ENCODE measurements at regions not wholly inside any gene's neighbourhood (a gene's known extent, or its start where the extent isn't known, plus 50 kb on each side); places are given as distances from the start of the nearest gene placed in this dataset.

DNA sequence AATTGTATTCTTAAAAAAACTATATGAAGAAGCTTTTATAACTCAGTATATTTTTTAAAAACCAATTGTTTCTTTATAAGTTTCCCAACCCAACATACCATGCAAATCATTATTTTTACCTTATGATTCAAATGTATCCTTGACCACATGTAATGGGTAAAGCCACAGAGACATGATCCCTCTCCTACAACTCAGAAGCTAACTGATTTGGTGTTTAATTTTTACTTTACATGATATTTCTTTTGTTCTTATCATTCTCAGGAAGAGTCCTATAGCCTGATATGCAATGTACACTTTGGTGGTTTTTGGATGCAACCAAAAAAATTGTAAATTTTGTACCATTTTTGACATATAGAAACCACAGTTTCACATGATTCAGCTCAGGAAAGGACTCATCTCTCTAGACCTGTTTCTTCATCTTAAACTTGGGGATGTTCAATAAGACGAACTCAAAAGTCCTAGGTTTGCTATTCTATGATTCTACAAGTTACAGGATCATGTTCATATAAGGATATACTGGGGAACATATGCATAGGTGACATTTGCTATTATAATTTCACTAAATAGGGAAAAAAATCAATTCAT is 85.2 kb upstream of the RBBP8 start:
- DNase-seq (ENCODE audit: extremely low spot score): no peak
- intact Hi-C loops (cut with DNase I): loop anchor here (5.0 kb wide), 1 partner anchor 84 kb away; the partner anchor contains the start of gene RBBP8
- Histone ChIP-seq H3K9me3 (no peaks in the 10 kb centered on the region), H3K27me3 (no peaks in the 10 kb centered on the region), H3K4me3 (no peak overlapping the region), H3K36me3 (no peaks in the 10 kb centered on the region), H3K27ac (replicated peaks in 1 of 4) (no peak overlapping the region), H3K4me1 (peaks cover 0 to 24% (median 0%) of the 10 kb centered on the region in 4 donors)
- no peak for TF ChIP-seq EP300 (IDR thresholded peaks at IDR 0.05)
- TF ChIP-seq, protein P1, sequence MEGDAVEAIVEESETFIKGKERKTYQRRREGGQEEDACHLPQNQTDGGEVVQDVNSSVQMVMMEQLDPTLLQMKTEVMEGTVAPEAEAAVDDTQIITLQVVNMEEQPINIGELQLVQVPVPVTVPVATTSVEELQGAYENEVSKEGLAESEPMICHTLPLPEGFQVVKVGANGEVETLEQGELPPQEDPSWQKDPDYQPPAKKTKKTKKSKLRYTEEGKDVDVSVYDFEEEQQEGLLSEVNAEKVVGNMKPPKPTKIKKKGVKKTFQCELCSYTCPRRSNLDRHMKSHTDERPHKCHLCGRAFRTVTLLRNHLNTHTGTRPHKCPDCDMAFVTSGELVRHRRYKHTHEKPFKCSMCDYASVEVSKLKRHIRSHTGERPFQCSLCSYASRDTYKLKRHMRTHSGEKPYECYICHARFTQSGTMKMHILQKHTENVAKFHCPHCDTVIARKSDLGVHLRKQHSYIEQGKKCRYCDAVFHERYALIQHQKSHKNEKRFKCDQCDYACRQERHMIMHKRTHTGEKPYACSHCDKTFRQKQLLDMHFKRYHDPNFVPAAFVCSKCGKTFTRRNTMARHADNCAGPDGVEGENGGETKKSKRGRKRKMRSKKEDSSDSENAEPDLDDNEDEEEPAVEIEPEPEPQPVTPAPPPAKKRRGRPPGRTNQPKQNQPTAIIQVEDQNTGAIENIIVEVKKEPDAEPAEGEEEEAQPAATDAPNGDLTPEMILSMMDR (IDR thresholded peaks at IDR 0.05): no peak
- TF ChIP-seq POLR2A (IDR thresholded peaks at IDR 0.05; ENCODE audit: low read depth): no peak
- no peak for TF ChIP-seq POLR2AphosphoS5 (IDR thresholded peaks at IDR 0.05)
- WGBS: 24% methylated on average over 1 of the region's 1 CpG

DNA sequence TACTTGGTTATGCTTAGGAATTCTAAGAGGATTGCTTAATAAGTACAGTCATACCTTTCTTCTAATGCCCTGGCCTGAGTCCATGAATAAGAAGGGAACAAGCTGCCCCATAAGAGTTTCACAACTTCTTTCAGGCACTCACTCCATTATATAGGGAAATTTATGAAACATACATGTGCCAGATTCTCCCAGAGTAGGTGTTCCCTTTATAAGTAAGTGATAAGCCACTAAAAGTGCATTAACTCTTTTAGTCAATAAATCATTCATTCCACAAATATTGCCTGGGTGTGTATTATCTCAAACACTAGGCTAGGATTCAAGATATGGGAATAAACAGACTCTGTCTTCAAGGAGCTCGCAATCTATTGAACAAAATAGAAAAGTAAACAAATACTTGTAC is 84.5 kb upstream of the RBBP8 start:
- H3K4me1 ChIP-seq: peaks cover 0 to 24% (median 0%) of the 10 kb centered on the region in 4 donors
- 89% methylated on average over 1 of the region's 1 CpG for WGBS
- intact Hi-C loops (cut with DNase I): loop anchor here (5.0 kb wide), 1 partner anchor 84 kb away; the partner anchor contains the start of gene RBBP8
- H3K27me3 ChIP-seq: no peaks in the 10 kb centered on the region
- H3K4me3 ChIP-seq: no peak overlapping the region
- H3K27ac ChIP-seq (replicated peaks in 1 of 4): no peak overlapping the region
- no peak for TF ChIP-seq POLR2A (IDR thresholded peaks at IDR 0.05; ENCODE audit: low read depth)
- no peak for TF ChIP-seq EP300 (IDR thresholded peaks at IDR 0.05)
- peak in 1 of 2 donors; percentile 54 for TF ChIP-seq POLR2AphosphoS5 (IDR thresholded peaks at IDR 0.05)
- TF ChIP-seq, protein P1 (IDR thresholded peaks at IDR 0.05): no peak
- no peak for DNase-seq (ENCODE audit: extremely low spot score)
- H3K36me3 ChIP-seq: no peaks in the 10 kb centered on the region
- no peaks in the 10 kb centered on the region for H3K9me3 ChIP-seq

DNA sequence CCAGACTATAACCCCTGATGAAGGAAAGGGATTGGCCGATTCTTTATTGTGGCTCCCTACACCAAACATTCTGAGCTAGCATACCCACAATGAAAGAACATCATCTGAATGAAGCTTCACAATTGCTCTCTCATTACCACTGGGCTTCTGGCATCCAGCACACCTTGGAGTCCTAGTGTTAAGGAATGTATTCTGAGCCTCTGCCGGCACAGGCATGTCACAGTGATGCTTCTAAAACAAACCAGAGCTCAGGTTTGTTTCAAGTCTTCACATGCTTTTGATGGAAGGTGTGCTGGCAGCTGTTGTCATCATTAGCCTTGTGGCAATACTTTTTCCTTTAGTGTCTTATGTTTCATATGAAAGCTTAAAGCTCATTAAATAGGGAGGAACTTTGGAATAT is 76.3 kb upstream of the RBBP8 start:
- intact Hi-C loops (cut with DNase I): no loop called here
- TF ChIP-seq EP300 (IDR thresholded peaks at IDR 0.05) (no peak), POLR2A (IDR thresholded peaks at IDR 0.05; ENCODE audit: low read depth) (no peak), POLR2AphosphoS5 (IDR thresholded peaks at IDR 0.05) (no peak)
- TF ChIP-seq, protein P1 (IDR thresholded peaks at IDR 0.05): no peak
- no peaks in the 10 kb centered on the region for H3K27me3 ChIP-seq

DNA sequence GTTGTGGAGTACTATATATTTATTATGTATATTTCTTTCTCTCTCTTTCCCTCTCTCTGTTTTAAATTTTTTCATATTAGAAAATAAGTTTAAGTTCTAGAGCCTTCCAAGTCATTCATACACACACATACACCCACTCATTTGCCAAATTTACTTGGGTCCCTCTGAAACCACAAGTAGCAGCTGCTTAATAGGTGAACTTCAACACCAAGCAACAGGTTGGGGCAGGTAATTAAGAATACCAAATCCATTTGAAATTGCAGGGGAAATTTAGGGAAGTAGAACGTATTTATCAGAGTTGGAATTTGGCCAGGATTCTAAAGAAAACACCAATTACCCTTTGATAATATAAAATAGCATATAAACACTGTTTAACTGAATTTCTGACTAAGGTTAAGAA is 75.0 kb upstream of the RBBP8 start:
- Histone ChIP-seq H3K36me3 (no peaks in the 10 kb centered on the region), H3K9me3 (no peaks in the 10 kb centered on the region), H3K27me3 (no peaks in the 10 kb centered on the region), H3K4me1 (no peaks in the 10 kb centered on the region), H3K27ac (replicated peaks in 1 of 4) (no peak overlapping the region), H3K4me3 (no peak overlapping the region)
- TF ChIP-seq EP300 (IDR thresholded peaks at IDR 0.05) (no peak), POLR2AphosphoS5 (IDR thresholded peaks at IDR 0.05) (no peak), POLR2A (IDR thresholded peaks at IDR 0.05; ENCODE audit: low read depth) (no peak)
- TF ChIP-seq, protein P1 (IDR thresholded peaks at IDR 0.05): no peak
- intact Hi-C loops (cut with DNase I): no loop called here
- WGBS: 39% methylated on average over 1 of the region's 1 CpG
- no peak for DNase-seq (ENCODE audit: extremely low spot score)

More for the DNA sequence above, 76.3 kb upstream of the RBBP8 start:
- no peak for DNase-seq (ENCODE audit: extremely low spot score)
- no peak overlapping the region for H3K27ac ChIP-seq (replicated peaks in 1 of 4)
- H3K4me1 ChIP-seq: no peaks in the 10 kb centered on the region
- no peak overlapping the region for H3K4me3 ChIP-seq
- H3K36me3 ChIP-seq: no peaks in the 10 kb centered on the region
- 81% methylated on average over 2 of the region's 2 CpGs for WGBS
- H3K9me3 ChIP-seq: no peaks in the 10 kb centered on the region

DNA sequence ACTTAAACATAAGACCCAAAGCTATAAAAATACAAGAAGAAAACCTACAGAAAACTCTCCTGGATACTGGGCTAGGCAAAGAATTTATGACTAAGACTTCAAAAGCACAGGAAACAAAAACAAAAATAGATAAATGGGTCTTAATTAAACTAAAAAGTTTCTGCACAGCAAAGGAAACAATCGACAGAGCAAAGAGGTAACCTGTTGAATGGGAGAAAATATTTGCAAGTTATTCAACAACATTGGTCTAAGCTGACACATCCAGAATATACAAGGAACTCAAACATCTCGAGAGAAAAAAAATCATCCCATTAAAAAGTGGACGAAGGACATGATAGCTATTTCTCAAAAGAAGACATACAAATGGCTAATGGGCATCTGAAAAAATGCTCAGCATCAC is 72.3 kb upstream of the RBBP8 start:
- TF ChIP-seq POLR2AphosphoS5 (IDR thresholded peaks at IDR 0.05): no peak
- TF ChIP-seq EP300 (IDR thresholded peaks at IDR 0.05): no peak
- no peak for TF ChIP-seq POLR2A (IDR thresholded peaks at IDR 0.05; ENCODE audit: low read depth)
- TF ChIP-seq, protein P1 (IDR thresholded peaks at IDR 0.05): no peak
- H3K9me3 ChIP-seq: no peaks in the 10 kb centered on the region
- DNase-seq (ENCODE audit: extremely low spot score): no peak
- no peak overlapping the region for H3K27ac ChIP-seq (replicated peaks in 1 of 4)
- no peaks in the 10 kb centered on the region for H3K36me3 ChIP-seq
- WGBS: 90% methylated on average over 3 of the region's 3 CpGs
- H3K4me1 ChIP-seq: no peaks in the 10 kb centered on the region
- intact Hi-C loops (cut with DNase I): no loop called here
- no peaks in the 10 kb centered on the region for H3K27me3 ChIP-seq
- H3K4me3 ChIP-seq: no peak overlapping the region
